ENCODE measurements at regions not wholly inside any gene's neighbourhood (a gene's known extent, or its start where the extent isn't known, plus 50 kb on each side); places are given as distances from the start of the nearest gene placed in this dataset.
A peak's percentile ranks its signal among the peaks of the same experiment; 100 is the strongest.

- DNase-seq (ENCODE audit: low spot score), result no peak
Observed at GRCh38 chr16:80356365-80356764, 184.4 kb upstream of the DYNLRB2 start.

GRCh38 chr16:80355335-80355734, 185.5 kb upstream of the DYNLRB2 start:
- DNase-seq (ENCODE audit: low spot score), result no peak

GRCh38 chr16:80350061-80350460, 190.7 kb upstream of the DYNLRB2 start:
- no peak for DNase-seq (ENCODE audit: low spot score)

- no peak for DNase-seq (ENCODE audit: low spot score)
Observed at GRCh38 chr16:80347900-80348299, 192.9 kb upstream of the DYNLRB2 start.

- DNase-seq (ENCODE audit: low spot score), result no peak
Observed at GRCh38 chr16:80347002-80347401, 193.8 kb upstream of the DYNLRB2 start.

- DNase-seq (ENCODE audit: low spot score), result no peak
Observed at GRCh38 chr16:80346111-80346632, 194.6 kb upstream of the DYNLRB2 start.

- DNase-seq (ENCODE audit: low spot score), result no peak
Observed at GRCh38 chr16:80345701-80346100, 195.1 kb upstream of the DYNLRB2 start.

- no peak for DNase-seq (ENCODE audit: low spot score)
Observed at GRCh38 chr16:80344570-80344969, 196.2 kb upstream of the DYNLRB2 start.

GRCh38 chr16:80341263-80341662, 199.5 kb upstream of the DYNLRB2 start:
- no peak for DNase-seq (ENCODE audit: low spot score)

GRCh38 chr16:80337786-80338185, 203.0 kb upstream of the DYNLRB2 start:
- DNase-seq (ENCODE audit: low spot score), result no peak

GRCh38 chr16:80330803-80331202, 210.0 kb upstream of the DYNLRB2 start:
- DNase-seq (ENCODE audit: low spot score), result no peak

- DNase-seq (ENCODE audit: low spot score), result no peak
Observed at GRCh38 chr16:80330150-80330549, 210.6 kb upstream of the DYNLRB2 start.

GRCh38 chr16:80327740-80328139, 213.1 kb upstream of the DYNLRB2 start:
- DNase-seq (ENCODE audit: low spot score), result no peak

GRCh38 chr16:80324371-80324770, 216.4 kb upstream of the DYNLRB2 start:
- DNase-seq (ENCODE audit: low spot score), result no peak

GRCh38 chr16:80323808-80324195, 217.0 kb upstream of the DYNLRB2 start:
- no peak for DNase-seq (ENCODE audit: low spot score)

- DNase-seq (ENCODE audit: low spot score), result no peak
Observed at GRCh38 chr16:80323187-80323807, 217.5 kb upstream of the DYNLRB2 start.

GRCh38 chr16:80319181-80319580, 221.6 kb upstream of the DYNLRB2 start:
- no peak for DNase-seq (ENCODE audit: low spot score)

- no peak for DNase-seq (ENCODE audit: low spot score)
Observed at GRCh38 chr16:80318107-80318506, 222.7 kb upstream of the DYNLRB2 start.

- peak; percentile 43 for DNase-seq (ENCODE audit: low spot score)
Observed at GRCh38 chr16:80317599-80318037, 223.2 kb upstream of the DYNLRB2 start.

- DNase-seq (ENCODE audit: low spot score), result no peak
Observed at GRCh38 chr16:80317116-80317515, 223.7 kb upstream of the DYNLRB2 start.

- no peak for DNase-seq (ENCODE audit: low spot score)
Observed at GRCh38 chr16:80314042-80314441, 226.8 kb upstream of the DYNLRB2 start.

- DNase-seq (ENCODE audit: low spot score), result no peak
Observed at GRCh38 chr16:80309178-80309577, 231.6 kb upstream of the DYNLRB2 start.

GRCh38 chr16:80305410-80305809, 235.4 kb upstream of the DYNLRB2 start:
- DNase-seq (ENCODE audit: low spot score), result no peak

- no peak for DNase-seq (ENCODE audit: low spot score)
Observed at GRCh38 chr16:80303691-80304090, 237.1 kb upstream of the DYNLRB2 start.
